ENCODE measurements at regions not wholly inside any gene's neighbourhood (a gene's known extent, or its start where the extent isn't known, plus 50 kb on each side); places are given as distances from the start of the nearest gene placed in this dataset.

GRCh38 chr10:131850383-131850870 is 50.4 kb upstream of the PPP2R2D start:
- H3K27ac Mint-ChIP-seq = no peak overlapping the region
- H3K9me3 Mint-ChIP-seq = peaks cover 2 to 6% of the 10 kb centered on the region in 2 donors
- H3K27me3 Mint-ChIP-seq (ENCODE audit: low read depth) = no peaks in the 10 kb centered on the region
- H3K36me3 Mint-ChIP-seq (ENCODE audit: insufficient read depth in 2 of 2) = peaks cover 2 to 3% of the 10 kb centered on the region in 2 donors
- ATAC-seq (replicated peaks in 1 of 2) = no peak
- H3K4me1 Mint-ChIP-seq (ENCODE audit: low read depth) = no peaks in the 10 kb centered on the region
- H3K4me3 Mint-ChIP-seq = no peak overlapping the region
- DNase-seq = no peak

Measured in activated T-cell treated with anti-CD3 and anti-CD28 coated beads, Interleukin-2, amount 50 U/mL, for 72 hours (primary cell).